ENCODE measurements at regions not wholly inside any gene's neighbourhood (a gene's known extent, or its start where the extent isn't known, plus 50 kb on each side); places are given as distances from the start of the nearest gene placed in this dataset.

GRCh38 chr6:8783191-8783590, 347.8 kb upstream of the SLC35B3 start:
- Histone ChIP-seq H3K4me3 (no peak overlapping the region), H3K9me3 (ENCODE audit: low read depth) (no peaks in the 10 kb centered on the region), H3K4me1 (ENCODE audit: low read depth) (no peaks in the 10 kb centered on the region), H3K27me3 (no peaks in the 10 kb centered on the region), H3K36me3 (no peaks in the 10 kb centered on the region), H3K27ac (no peak overlapping the region)
- TF ChIP-seq CTCF (IDR thresholded peaks at IDR 0.05; ENCODE audit: low read depth, low read length), result no peak
- DNase-seq (ENCODE audit: low read depth in 1 of 2, low spot score in 1 of 2), result no peak

GRCh38 chr6:8780653-8781052, 345.3 kb upstream of the SLC35B3 start:
- no peaks in the 10 kb centered on the region for H3K9me3 ChIP-seq (ENCODE audit: low read depth)
- no peak for DNase-seq (ENCODE audit: low read depth in 1 of 2, low spot score in 1 of 2)
- no peaks in the 10 kb centered on the region for H3K36me3 ChIP-seq
- H3K4me1 ChIP-seq (ENCODE audit: low read depth), result no peaks in the 10 kb centered on the region
- no peak overlapping the region for H3K27ac ChIP-seq
- TF ChIP-seq CTCF (IDR thresholded peaks at IDR 0.05; ENCODE audit: low read depth, low read length), result no peak
- no peak overlapping the region for H3K4me3 ChIP-seq
- H3K27me3 ChIP-seq, result no peaks in the 10 kb centered on the region

- no peaks in the 10 kb centered on the region for H3K9me3 ChIP-seq (ENCODE audit: low read depth)
- H3K36me3 ChIP-seq, result no peaks in the 10 kb centered on the region
- TF ChIP-seq CTCF (IDR thresholded peaks at IDR 0.05; ENCODE audit: low read depth, low read length), result no peak
- no peaks in the 10 kb centered on the region for H3K27me3 ChIP-seq
- peak in 1 of 2 donors; percentile 61 for DNase-seq (ENCODE audit: low read depth in 1 of 2, low spot score in 1 of 2)
- H3K27ac ChIP-seq, result peak overlapping the region; percentile 68
- H3K4me3 ChIP-seq, result no peak overlapping the region
- H3K4me1 ChIP-seq (ENCODE audit: low read depth), result peaks cover 14% of the 10 kb centered on the region
Measured at GRCh38 chr6:8764733-8765132, 329.4 kb upstream of the SLC35B3 start.

- TF ChIP-seq CTCF (IDR thresholded peaks at IDR 0.05; ENCODE audit: low read depth, low read length), result no peak
- H3K4me1 ChIP-seq (ENCODE audit: low read depth), result peaks cover 14% of the 10 kb centered on the region
- no peak overlapping the region for H3K4me3 ChIP-seq
- H3K27ac ChIP-seq, result no peak overlapping the region
- H3K9me3 ChIP-seq (ENCODE audit: low read depth), result no peaks in the 10 kb centered on the region
- DNase-seq (ENCODE audit: low read depth in 1 of 2, low spot score in 1 of 2), result no peak
- no peaks in the 10 kb centered on the region for H3K36me3 ChIP-seq
- H3K27me3 ChIP-seq, result no peaks in the 10 kb centered on the region
Measured at GRCh38 chr6:8760951-8761350, 325.6 kb upstream of the SLC35B3 start.

- Histone ChIP-seq H3K4me3 (no peak overlapping the region), H3K27ac (no peak overlapping the region), H3K27me3 (no peaks in the 10 kb centered on the region), H3K9me3 (ENCODE audit: low read depth) (no peaks in the 10 kb centered on the region), H3K36me3 (no peaks in the 10 kb centered on the region), H3K4me1 (ENCODE audit: low read depth) (no peaks in the 10 kb centered on the region)
- TF ChIP-seq CTCF (IDR thresholded peaks at IDR 0.05; ENCODE audit: low read depth, low read length), result no peak
- DNase-seq (ENCODE audit: low read depth in 1 of 2, low spot score in 1 of 2), result no peak
Measured at GRCh38 chr6:8758412-8758811, 323.1 kb upstream of the SLC35B3 start.

- Histone ChIP-seq H3K36me3 (no peaks in the 10 kb centered on the region), H3K4me3 (no peak overlapping the region), H3K27me3 (no peaks in the 10 kb centered on the region), H3K4me1 (ENCODE audit: low read depth) (no peaks in the 10 kb centered on the region), H3K27ac (no peak overlapping the region), H3K9me3 (ENCODE audit: low read depth) (no peaks in the 10 kb centered on the region)
- no peak for TF ChIP-seq CTCF (IDR thresholded peaks at IDR 0.05; ENCODE audit: low read depth, low read length)
- no peak for DNase-seq (ENCODE audit: low read depth in 1 of 2, low spot score in 1 of 2)
Measured at GRCh38 chr6:8750627-8751026, 315.3 kb upstream of the SLC35B3 start.
